Peyer's patch (tissue), 4 donors: ENCODE measurements at regions not wholly inside any gene's neighbourhood (a gene's known extent, or its start where the extent isn't known, plus 50 kb on each side); places are given as distances from the start of the nearest gene placed in this dataset.

Experiments used
- DNase-seq, 3 donors: peaks; one replicate each; pipeline ENCODE4 v3.0.0-alpha.2; 2017 to 2019
- H3K27ac ChIP-seq, 4 donors: fragments of 200-600 bp; sonication (generic); one replicate each; pipeline ENCODE4 v1.5.1; 2016 to 2019
- H3K27me3 ChIP-seq, 2 donors: fragments of 200-600 bp; sonication (generic); one replicate each; pipeline ENCODE4 v1.5.1; 2019
- H3K36me3 ChIP-seq, 3 donors: fragments of 200-600 bp; sonication (generic); one replicate each; pipeline ENCODE4 v1.5.1; 2016 to 2019
- H3K4me1 ChIP-seq, 4 donors: fragments of 200-600 bp; sonication (generic); one replicate each; pipeline ENCODE4 v1.5.1; 2016 to 2019
- H3K4me3 ChIP-seq, 4 donors: fragments of 200-600 bp; sonication (generic); 1 replicate in 3 of 4; 2 replicates in 1 of 4; pipeline ENCODE4 v1.5.1; 2016 to 2019; ENCODE audit warnings: mild to moderate bottlenecking in 1 of 4
- H3K9me3 ChIP-seq, 4 donors: fragments of 200-600 bp; sonication (generic); one replicate each; pipeline ENCODE4 v1.5.1; 2016 to 2019; ENCODE audit warnings: mild to moderate bottlenecking in 1 of 4
- CTCF ChIP-seq, 6 experiments: fragments of 450-650 bp in 4 of 6; fragments of 200-600 bp in 2 of 6; sonication (generic) in 1 of 6; IDR thresholded peaks; one replicate each; pipeline ENCODE4 v1.5.1; 2017 to 2019; ENCODE audit warnings: antibody characterized with exemption in 6 of 6, mild to moderate bottlenecking in 3 of 6, moderate library complexity in 1 of 6
- POLR2A ChIP-seq, 2 donors: fragments of 450-650 bp; IDR thresholded peaks; one replicate each; pipeline ENCODE4 v1.5.1; 2017; ENCODE audit warnings: antibody characterized with exemption in 2 of 2, mild to moderate bottlenecking in 2 of 2, moderate library complexity in 2 of 2

DNA sequence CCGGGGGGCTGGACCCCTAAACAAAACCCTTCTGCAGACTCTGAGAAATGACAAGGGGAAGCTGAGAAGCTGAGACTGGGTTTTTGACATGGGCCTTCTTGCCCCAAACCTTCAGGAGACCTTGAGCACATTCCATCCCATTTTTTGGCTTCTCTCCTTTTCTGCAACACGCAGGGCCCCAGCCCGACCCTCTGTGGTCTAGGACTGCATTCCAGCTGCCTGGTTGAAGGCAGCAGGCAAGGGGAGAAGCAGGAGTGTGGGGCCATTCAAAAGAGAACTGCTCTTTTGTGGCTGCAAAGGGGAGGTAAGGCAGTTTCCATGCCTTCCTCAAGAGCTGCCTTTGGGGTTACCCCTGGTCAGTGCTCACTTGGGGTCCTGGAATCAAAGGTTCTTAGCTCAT, 263.0 kb downstream of the TLE3 start:
- TF ChIP-seq POLR2A (IDR thresholded peaks at IDR 0.05): no peak
- TF ChIP-seq CTCF (IDR thresholded peaks at IDR 0.05): no peak

DNA sequence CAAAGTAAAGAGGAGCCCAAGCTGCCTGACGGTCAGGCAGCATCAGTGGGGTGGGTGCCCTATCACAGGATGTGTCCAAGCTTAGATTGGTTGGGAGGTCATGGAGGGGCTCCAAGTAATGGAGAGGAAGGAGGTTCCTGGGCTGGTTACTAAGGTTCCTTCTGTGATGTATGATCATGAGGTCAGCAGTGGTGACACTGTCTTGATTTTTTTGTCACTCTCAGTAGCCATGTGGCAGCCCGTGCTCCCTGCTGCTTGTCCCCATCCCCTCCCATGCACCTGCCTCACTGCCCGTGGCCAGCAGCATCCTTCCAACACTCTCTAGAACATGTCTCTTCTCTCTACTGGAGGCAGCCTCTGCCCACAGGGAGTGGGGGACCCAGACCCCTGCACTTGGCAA, 261.7 kb downstream of the TLE3 start:
- Histone ChIP-seq H3K36me3 (no peaks in the 10 kb centered on the region), H3K9me3 (no peaks in the 10 kb centered on the region), H3K27me3 (no peaks in the 10 kb centered on the region), H3K27ac (no peak overlapping the region), H3K4me3 (no peak overlapping the region), H3K4me1 (no peaks in the 10 kb centered on the region)
- DNase-seq: no peak
- TF ChIP-seq POLR2A (IDR thresholded peaks at IDR 0.05): no peak
- no peak for TF ChIP-seq CTCF (IDR thresholded peaks at IDR 0.05)

More for the DNA sequence above, 263.0 kb downstream of the TLE3 start:
- Histone ChIP-seq H3K9me3 (no peaks in the 10 kb centered on the region), H3K27me3 (no peaks in the 10 kb centered on the region), H3K27ac (no peak overlapping the region), H3K4me1 (no peaks in the 10 kb centered on the region), H3K4me3 (no peak overlapping the region), H3K36me3 (no peaks in the 10 kb centered on the region)
- no peak for DNase-seq

- H3K36me3 ChIP-seq: no peaks in the 10 kb centered on the region
Measured at GRCh38 chr15:69836526-69837230, 261.0 kb downstream of the TLE3 start.

DNA sequence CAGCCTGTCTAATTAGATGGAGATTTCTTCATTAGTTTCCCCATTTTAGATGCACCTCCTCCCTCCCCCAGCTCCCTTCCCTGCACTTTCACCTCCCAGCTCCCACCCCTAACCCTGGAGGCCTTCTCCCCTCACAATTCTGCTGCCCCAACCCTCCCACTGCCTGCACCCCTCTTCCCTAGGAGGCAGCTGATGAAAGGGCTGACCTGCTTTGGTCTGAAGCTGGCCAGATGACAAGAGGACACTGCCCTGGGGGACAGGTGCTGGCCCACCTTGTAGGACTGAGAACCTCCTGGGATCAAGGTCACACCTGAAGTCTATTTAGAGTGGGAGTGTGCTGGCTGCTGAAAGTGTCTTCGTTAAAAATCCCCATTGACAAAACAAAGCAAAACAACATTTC, 259.4 kb downstream of the TLE3 start:
- DNase-seq: no peak
- Histone ChIP-seq H3K9me3 (no peaks in the 10 kb centered on the region), H3K27ac (no peak overlapping the region), H3K27me3 (no peaks in the 10 kb centered on the region), H3K36me3 (no peaks in the 10 kb centered on the region), H3K4me3 (no peak overlapping the region), H3K4me1 (no peaks in the 10 kb centered on the region)
- TF ChIP-seq CTCF (IDR thresholded peaks at IDR 0.05) (no peak), POLR2A (IDR thresholded peaks at IDR 0.05) (no peak)

More at GRCh38 chr15:69836526-69837230, 261.0 kb downstream of the TLE3 start:
- no peak for DNase-seq
- Histone ChIP-seq H3K4me3 (no peak overlapping the region), H3K9me3 (no peaks in the 10 kb centered on the region), H3K27ac (no peak overlapping the region), H3K4me1 (no peaks in the 10 kb centered on the region), H3K27me3 (no peaks in the 10 kb centered on the region)
- no peak for TF ChIP-seq POLR2A (IDR thresholded peaks at IDR 0.05)
- TF ChIP-seq CTCF (IDR thresholded peaks at IDR 0.05): no peak

DNA sequence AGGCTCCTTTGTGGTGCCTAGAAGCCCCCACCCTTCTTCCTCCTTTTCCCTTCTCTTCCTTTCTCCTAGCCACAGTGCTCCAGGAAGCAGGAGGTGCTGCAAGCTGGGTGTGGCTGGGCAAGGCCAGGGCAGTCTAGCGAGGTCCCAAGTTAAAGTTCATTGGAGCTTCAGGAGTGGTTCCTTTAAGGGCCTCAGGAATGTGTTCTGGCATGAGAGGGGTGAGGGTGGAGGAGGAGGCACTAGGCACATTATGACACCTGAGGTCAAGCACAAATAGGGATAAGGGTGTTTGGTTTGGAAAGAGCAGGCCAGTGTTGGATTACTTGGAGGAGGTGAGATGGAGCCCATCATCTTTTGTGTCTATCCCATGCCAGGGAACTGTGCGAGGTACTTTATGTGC, 258.7 kb downstream of the TLE3 start:
- TF ChIP-seq POLR2A (IDR thresholded peaks at IDR 0.05): no peak
- no peak for TF ChIP-seq CTCF (IDR thresholded peaks at IDR 0.05)
- H3K9me3 ChIP-seq: no peaks in the 10 kb centered on the region
- no peaks in the 10 kb centered on the region for H3K27me3 ChIP-seq
- no peaks in the 10 kb centered on the region for H3K4me1 ChIP-seq
- no peak overlapping the region for H3K4me3 ChIP-seq
- H3K36me3 ChIP-seq: no peaks in the 10 kb centered on the region
- no peak for DNase-seq
- H3K27ac ChIP-seq: no peak overlapping the region
